ENCODE measurements at regions not wholly inside any gene's neighbourhood (a gene's known extent, or its start where the extent isn't known, plus 50 kb on each side); places are given as distances from the start of the nearest gene placed in this dataset.

DNA sequence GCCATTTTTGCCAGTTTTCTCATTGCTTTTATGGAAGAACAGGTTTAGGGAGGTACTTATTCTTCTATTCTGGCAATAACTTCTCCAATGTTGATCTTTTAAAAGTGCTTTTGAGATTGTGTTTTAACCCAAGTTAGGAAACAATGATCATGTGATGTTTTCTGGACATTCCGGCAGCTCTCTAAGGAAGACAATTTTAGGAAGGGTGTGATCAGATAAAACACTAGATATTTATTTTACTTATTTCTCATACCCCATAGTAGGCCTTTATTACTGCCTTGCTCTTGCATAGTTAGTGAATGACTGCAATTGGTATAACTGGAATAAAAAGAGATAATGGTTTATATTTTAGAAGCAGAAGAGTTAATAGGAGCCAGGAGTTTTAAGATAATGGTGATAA is 68.4 kb upstream of the SPATA13 start:
- no peak overlapping the region for H3K4me3 ChIP-seq (ENCODE audit: low read depth, low read length)
- TF ChIP-seq, protein P1, sequence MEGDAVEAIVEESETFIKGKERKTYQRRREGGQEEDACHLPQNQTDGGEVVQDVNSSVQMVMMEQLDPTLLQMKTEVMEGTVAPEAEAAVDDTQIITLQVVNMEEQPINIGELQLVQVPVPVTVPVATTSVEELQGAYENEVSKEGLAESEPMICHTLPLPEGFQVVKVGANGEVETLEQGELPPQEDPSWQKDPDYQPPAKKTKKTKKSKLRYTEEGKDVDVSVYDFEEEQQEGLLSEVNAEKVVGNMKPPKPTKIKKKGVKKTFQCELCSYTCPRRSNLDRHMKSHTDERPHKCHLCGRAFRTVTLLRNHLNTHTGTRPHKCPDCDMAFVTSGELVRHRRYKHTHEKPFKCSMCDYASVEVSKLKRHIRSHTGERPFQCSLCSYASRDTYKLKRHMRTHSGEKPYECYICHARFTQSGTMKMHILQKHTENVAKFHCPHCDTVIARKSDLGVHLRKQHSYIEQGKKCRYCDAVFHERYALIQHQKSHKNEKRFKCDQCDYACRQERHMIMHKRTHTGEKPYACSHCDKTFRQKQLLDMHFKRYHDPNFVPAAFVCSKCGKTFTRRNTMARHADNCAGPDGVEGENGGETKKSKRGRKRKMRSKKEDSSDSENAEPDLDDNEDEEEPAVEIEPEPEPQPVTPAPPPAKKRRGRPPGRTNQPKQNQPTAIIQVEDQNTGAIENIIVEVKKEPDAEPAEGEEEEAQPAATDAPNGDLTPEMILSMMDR (IDR thresholded peaks at IDR 0.05; ENCODE audit: control insufficient read depth, extremely low read depth, insufficient read depth) = no peak
- no peak for DNase-seq (ENCODE audit: low read depth)

DNA sequence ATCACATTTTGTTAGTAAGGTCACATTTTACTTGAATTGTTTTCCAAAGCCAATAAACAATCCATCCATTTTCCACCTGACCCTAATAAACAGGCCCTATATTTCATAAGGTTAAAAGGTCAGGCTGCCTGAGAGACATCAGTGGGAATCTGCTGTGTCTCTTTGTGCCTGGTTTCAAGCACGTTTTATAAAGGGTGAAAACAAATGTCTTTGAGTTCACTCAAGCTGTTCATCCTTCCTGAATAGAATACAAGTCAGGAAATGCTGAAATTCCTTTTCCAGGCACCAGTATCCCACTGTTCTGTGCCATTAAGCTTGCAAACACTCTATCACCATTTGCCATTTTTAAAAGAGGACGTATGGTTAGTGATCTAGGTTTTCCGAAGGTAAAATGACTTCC is 67.5 kb upstream of the SPATA13 start:
- H3K4me3 ChIP-seq (ENCODE audit: low read depth, low read length) = no peak overlapping the region
- no peak for DNase-seq (ENCODE audit: low read depth)
- TF ChIP-seq, protein P1 (IDR thresholded peaks at IDR 0.05; ENCODE audit: control insufficient read depth, extremely low read depth, insufficient read depth) = no peak

DNA sequence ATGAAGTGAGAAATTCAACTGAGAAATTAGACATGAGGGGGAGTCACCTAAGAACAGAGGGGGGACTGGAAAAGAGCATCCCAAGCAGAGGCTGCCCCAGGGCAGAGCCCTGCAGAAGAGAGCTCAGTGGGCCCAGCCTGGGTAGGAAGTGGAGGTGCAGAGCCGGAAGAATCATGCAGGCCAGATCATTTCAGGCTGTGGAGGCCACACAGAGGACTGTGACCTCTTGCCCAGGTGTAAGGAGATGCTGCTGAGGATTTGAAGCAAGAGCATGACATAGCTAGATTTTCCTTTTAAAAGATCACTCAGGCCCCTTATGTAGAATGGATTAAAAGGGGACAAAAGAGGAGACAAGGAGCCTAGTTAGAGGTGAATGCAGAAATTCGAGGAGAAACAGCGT is 63.9 kb upstream of the SPATA13 start:
- TF ChIP-seq, protein P1 (IDR thresholded peaks at IDR 0.05; ENCODE audit: control insufficient read depth, extremely low read depth, insufficient read depth) = no peak
- no peak for DNase-seq (ENCODE audit: low read depth)

DNA sequence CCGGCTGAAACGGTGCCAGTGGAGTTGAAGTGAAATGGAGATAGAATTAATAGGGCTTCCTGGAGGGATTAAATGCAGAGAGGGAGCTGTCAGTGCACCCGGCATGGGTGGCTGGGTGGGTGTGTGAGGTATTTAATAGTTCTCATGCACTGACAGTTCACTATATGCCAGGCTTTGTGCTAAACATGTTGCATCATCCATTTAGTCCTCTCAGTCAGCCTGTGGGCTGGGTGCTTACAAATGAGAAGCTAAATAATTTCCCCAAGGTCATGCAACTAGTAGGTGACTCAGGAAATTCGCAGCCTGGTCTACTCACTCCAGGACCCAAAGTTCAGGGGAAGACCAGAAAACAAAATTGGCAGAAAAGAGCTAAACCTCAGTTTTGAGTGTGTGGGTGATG is 63.5 kb upstream of the SPATA13 start:
- TF ChIP-seq, protein P1 (IDR thresholded peaks at IDR 0.05; ENCODE audit: control insufficient read depth, extremely low read depth, insufficient read depth) = no peak
- H3K4me3 ChIP-seq (ENCODE audit: low read depth, low read length) = no peak overlapping the region
- no peak for DNase-seq (ENCODE audit: low read depth)

More for the DNA sequence above, 63.9 kb upstream of the SPATA13 start:
- H3K4me3 ChIP-seq (ENCODE audit: low read depth, low read length) = no peak overlapping the region

DNA sequence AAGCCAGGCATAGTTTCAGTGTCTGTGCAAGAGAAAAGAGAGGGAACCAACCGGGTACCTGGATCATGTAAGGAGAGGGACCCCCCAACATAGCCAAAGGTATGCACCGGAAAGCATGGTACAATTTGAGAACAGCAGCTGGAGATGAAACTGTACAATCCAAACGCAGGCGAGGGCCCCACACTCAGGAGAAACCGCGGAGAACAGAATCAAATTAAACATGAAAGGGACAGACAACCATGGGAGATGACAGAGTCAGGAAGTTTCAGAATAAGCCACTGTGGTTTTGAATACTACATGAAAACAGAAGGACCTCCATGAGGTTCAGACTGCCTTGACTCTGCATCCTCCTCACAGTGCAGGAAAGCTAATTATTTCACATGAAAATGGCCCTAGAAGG is 62.9 kb upstream of the SPATA13 start:
- no peak overlapping the region for H3K4me3 ChIP-seq (ENCODE audit: low read depth, low read length)
- TF ChIP-seq, protein P1 (IDR thresholded peaks at IDR 0.05; ENCODE audit: control insufficient read depth, extremely low read depth, insufficient read depth) = no peak
- no peak for DNase-seq (ENCODE audit: low read depth)

DNA sequence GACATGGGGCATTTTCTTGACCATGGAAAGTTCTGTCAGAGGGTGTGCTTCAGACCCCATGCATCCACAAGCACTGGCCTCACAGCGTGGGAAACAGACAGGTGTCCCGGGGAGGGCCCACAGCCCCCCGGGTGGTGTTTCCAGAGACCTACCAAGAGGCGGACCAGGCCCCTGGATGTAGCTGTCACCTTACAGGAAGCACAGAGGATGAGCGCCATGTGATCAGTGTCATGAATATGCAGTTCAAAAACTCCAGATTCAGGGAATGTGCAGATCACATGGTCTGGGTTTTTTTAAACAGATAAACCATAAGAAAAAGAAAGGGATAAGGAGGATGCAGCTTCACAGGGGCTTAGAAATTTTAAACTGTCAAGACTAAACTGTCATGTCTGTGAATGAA is 61.0 kb upstream of the SPATA13 start:
- TF ChIP-seq, protein P1 (IDR thresholded peaks at IDR 0.05; ENCODE audit: control insufficient read depth, extremely low read depth, insufficient read depth) = no peak
- no peak for DNase-seq (ENCODE audit: low read depth)
- H3K4me3 ChIP-seq (ENCODE audit: low read depth, low read length) = no peak overlapping the region

DNA sequence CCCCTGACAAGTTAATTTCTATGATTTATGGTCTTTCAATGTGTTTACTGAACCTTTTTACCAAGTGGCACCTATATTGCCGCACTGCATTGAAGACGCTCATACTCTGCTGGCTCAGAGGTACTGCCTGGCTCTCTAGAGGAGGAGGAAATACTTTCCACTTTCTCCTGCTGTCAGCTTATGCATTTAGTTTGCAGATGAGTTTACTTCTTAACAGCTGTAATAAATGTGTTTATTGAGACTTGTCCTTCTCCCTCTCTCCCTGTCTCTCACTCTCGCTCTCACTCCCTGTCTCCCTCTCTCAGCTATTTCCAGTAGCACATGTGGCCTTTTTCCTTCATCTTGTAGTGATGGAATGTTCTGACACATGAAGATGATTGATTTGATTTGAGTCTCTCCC is 60.3 kb upstream of the SPATA13 start:
- DNase-seq (ENCODE audit: low read depth) = no peak
- H3K4me3 ChIP-seq (ENCODE audit: low read depth, low read length) = no peak overlapping the region
- TF ChIP-seq, protein P1 (IDR thresholded peaks at IDR 0.05; ENCODE audit: control insufficient read depth, extremely low read depth, insufficient read depth) = no peak
